Natural killer cell treated with Interleukin-12 subunit alpha and Interleukin-12 subunit beta and Interleukin-15 and Interleukin-18, amount 100 ng/mL, for 72 hours (primary cell): ENCODE measurements at regions not wholly inside any gene's neighbourhood (a gene's known extent, or its start where the extent isn't known, plus 50 kb on each side); places are given as distances from the start of the nearest gene placed in this dataset.
A peak's percentile ranks its signal among the peaks of the same experiment; 100 is the strongest.

Source experiments
- ATAC-seq, 2 donors: fragments of 150-1000 bp; cut with Tn5 transposase in 1 of 2; sonication (Bioruptor Pico), chemical (Tn5 transposase) in 1 of 2; 2 replicates each; pipeline ENCODE4 v1.10.0; 2021
- DNase-seq: peaks from one replicate; pipeline ENCODE4 v3.0.0; 2022; ENCODE audit warnings: low spot score
- H3K27ac Mint-ChIP-seq, 2 donors: 1 replicate in 1 of 2; 2 replicates in 1 of 2; pipeline ENCODE4 v1.8.0; 2022; ENCODE audit warnings: mixed read lengths in 2 of 2, mild to moderate bottlenecking in 1 of 2, moderate library complexity in 1 of 2
- H3K27me3 Mint-ChIP-seq, 2 donors: 1 replicate in 1 of 2; 2 replicates in 1 of 2; pipeline ENCODE4 v1.8.0; 2022; ENCODE audit warnings: mixed read lengths in 2 of 2
- H3K36me3 Mint-ChIP-seq: one replicate; pipeline ENCODE4 v1.8.0; 2022; ENCODE audit warnings: mixed read lengths
- H3K4me1 Mint-ChIP-seq, 2 donors: 1 replicate in 1 of 2; 2 replicates in 1 of 2; pipeline ENCODE4 v1.8.0; 2022; ENCODE audit warnings: low read depth in 2 of 2, mixed read lengths in 2 of 2, mild to moderate bottlenecking in 1 of 2
- H3K4me3 Mint-ChIP-seq: one replicate; pipeline ENCODE4 v1.8.0; 2022; ENCODE audit warnings: mixed read lengths
- H3K9me3 Mint-ChIP-seq: 2 replicates; pipeline ENCODE4 v1.8.0; 2022; ENCODE audit warnings: mixed read lengths

- no peaks in the 10 kb centered on the region for H3K4me1 Mint-ChIP-seq
- no peak overlapping the region for H3K4me3 Mint-ChIP-seq
- no peaks in the 10 kb centered on the region for H3K9me3 Mint-ChIP-seq
- DNase-seq (no peak), ATAC-seq (no peak)
- peaks cover 34 to 51% of the 10 kb centered on the region in 2 donors for H3K27me3 Mint-ChIP-seq
- H3K36me3 Mint-ChIP-seq: no peaks in the 10 kb centered on the region
- H3K27ac Mint-ChIP-seq: no peak overlapping the region
These were observed 191.1 kb downstream of the TMX1 start for GRCh38 chr14:51431033-51431709.

GRCh38 chr14:51431741-51432140 is 191.7 kb downstream of the TMX1 start:
- H3K36me3 Mint-ChIP-seq: no peaks in the 10 kb centered on the region
- H3K4me1 Mint-ChIP-seq: no peaks in the 10 kb centered on the region
- no peak overlapping the region for H3K4me3 Mint-ChIP-seq
- no peak for ATAC-seq
- H3K27ac Mint-ChIP-seq: no peak overlapping the region
- H3K27me3 Mint-ChIP-seq: peaks cover 35 to 57% of the 10 kb centered on the region in 2 donors
- no peaks in the 10 kb centered on the region for H3K9me3 Mint-ChIP-seq
- DNase-seq: no peak

GRCh38 chr14:51432302-51432948 is 192.4 kb downstream of the TMX1 start:
- no peaks in the 10 kb centered on the region for H3K4me1 Mint-ChIP-seq
- DNase-seq (no peak), ATAC-seq (no peak)
- H3K9me3 Mint-ChIP-seq: no peaks in the 10 kb centered on the region
- no peak overlapping the region for H3K4me3 Mint-ChIP-seq
- H3K27ac Mint-ChIP-seq: no peak overlapping the region
- H3K27me3 Mint-ChIP-seq: peaks cover 32 to 55% of the 10 kb centered on the region in 2 donors
- no peaks in the 10 kb centered on the region for H3K36me3 Mint-ChIP-seq

GRCh38 chr14:51436630-51437029 is 196.6 kb downstream of the TMX1 start:
- Mint-ChIP-seq H3K4me1 (no peaks in the 10 kb centered on the region), H3K27me3 (peaks cover 32 to 57% of the 10 kb centered on the region in 2 donors), H3K36me3 (no peaks in the 10 kb centered on the region), H3K9me3 (no peaks in the 10 kb centered on the region), H3K27ac (no peak overlapping the region), H3K4me3 (no peak overlapping the region)
- DNase-seq (no peak), ATAC-seq (no peak)

- DNase-seq: no peak
- Mint-ChIP-seq H3K4me1 (no peaks in the 10 kb centered on the region), H3K36me3 (no peaks in the 10 kb centered on the region), H3K27ac (no peak overlapping the region), H3K27me3 (peaks cover 39 to 76% of the 10 kb centered on the region in 2 donors), H3K9me3 (no peaks in the 10 kb centered on the region), H3K4me3 (no peak overlapping the region)
- no peak for ATAC-seq
These were observed 199.8 kb downstream of the TMX1 start for GRCh38 chr14:51439896-51440295.

- Mint-ChIP-seq H3K9me3 (no peaks in the 10 kb centered on the region), H3K27me3 (peaks cover 37 to 67% of the 10 kb centered on the region in 2 donors), H3K27ac (no peak overlapping the region), H3K4me1 (no peaks in the 10 kb centered on the region), H3K4me3 (no peak overlapping the region), H3K36me3 (no peaks in the 10 kb centered on the region)
- no peak for ATAC-seq
- DNase-seq: no peak
These were observed 201.0 kb downstream of the TMX1 start for GRCh38 chr14:51441001-51441400.

- Mint-ChIP-seq H3K4me3 (no peak overlapping the region), H3K9me3 (no peaks in the 10 kb centered on the region), H3K4me1 (no peaks in the 10 kb centered on the region), H3K27me3 (peaks cover 37 to 57% of the 10 kb centered on the region in 2 donors), H3K36me3 (no peaks in the 10 kb centered on the region), H3K27ac (no peak overlapping the region)
- DNase-seq (no peak), ATAC-seq (no peak)
These were observed 202.6 kb downstream of the TMX1 start for GRCh38 chr14:51442513-51443175.

GRCh38 chr14:51443195-51444018 is 203.4 kb downstream of the TMX1 start:
- ATAC-seq: no peak
- no peak for DNase-seq
- no peak overlapping the region for H3K4me3 Mint-ChIP-seq
- no peaks in the 10 kb centered on the region for H3K9me3 Mint-ChIP-seq
- H3K4me1 Mint-ChIP-seq: no peaks in the 10 kb centered on the region
- H3K27ac Mint-ChIP-seq: no peak overlapping the region
- H3K36me3 Mint-ChIP-seq: no peaks in the 10 kb centered on the region
- H3K27me3 Mint-ChIP-seq: peaks cover 43 to 57% of the 10 kb centered on the region in 2 donors

GRCh38 chr14:51444353-51445000 is 204.4 kb downstream of the TMX1 start:
- DNase-seq: no peak
- Mint-ChIP-seq H3K27me3 (peaks cover 39 to 52% of the 10 kb centered on the region in 2 donors), H3K27ac (no peak overlapping the region), H3K4me1 (no peaks in the 10 kb centered on the region), H3K9me3 (no peaks in the 10 kb centered on the region), H3K4me3 (no peak overlapping the region), H3K36me3 (no peaks in the 10 kb centered on the region)
- ATAC-seq: no peak

GRCh38 chr14:51445001-51445390 is 204.9 kb downstream of the TMX1 start:
- no peak for DNase-seq
- Mint-ChIP-seq H3K27me3 (peaks cover 36 to 47% of the 10 kb centered on the region in 2 donors), H3K9me3 (no peaks in the 10 kb centered on the region), H3K36me3 (no peaks in the 10 kb centered on the region), H3K4me1 (no peaks in the 10 kb centered on the region), H3K4me3 (no peak overlapping the region), H3K27ac (no peak overlapping the region)
- no peak for ATAC-seq

GRCh38 chr14:51446771-51447170 is 204.9 kb upstream of the FRMD6 start:
- peaks cover 30 to 40% of the 10 kb centered on the region in 2 donors for H3K27me3 Mint-ChIP-seq

GRCh38 chr14:51447411-51447810 is 204.3 kb upstream of the FRMD6 start:
- H3K27ac Mint-ChIP-seq: no peak overlapping the region
- no peaks in the 10 kb centered on the region for H3K36me3 Mint-ChIP-seq
- no peak for DNase-seq
- no peaks in the 10 kb centered on the region for H3K4me1 Mint-ChIP-seq
- ATAC-seq: peak; percentile 24 to 37
- H3K9me3 Mint-ChIP-seq: no peaks in the 10 kb centered on the region
- peaks cover 27 to 34% of the 10 kb centered on the region in 2 donors for H3K27me3 Mint-ChIP-seq
- H3K4me3 Mint-ChIP-seq: no peak overlapping the region

More at GRCh38 chr14:51446771-51447170, 204.9 kb upstream of the FRMD6 start:
- DNase-seq: no peak
- Mint-ChIP-seq H3K9me3 (no peaks in the 10 kb centered on the region), H3K4me1 (no peaks in the 10 kb centered on the region), H3K36me3 (no peaks in the 10 kb centered on the region), H3K27ac (no peak overlapping the region), H3K4me3 (no peak overlapping the region)
- ATAC-seq: peak in 1 of 2 donors; percentile 12
